Activated CD4-positive, alpha-beta T cell treated with anti-CD3 and anti-CD28 coated beads, Interleukin-2, amount 50 U/mL, for 4 hours (primary cell): ENCODE measurements at regions not wholly inside any gene's neighbourhood (a gene's known extent, or its start where the extent isn't known, plus 50 kb on each side); places are given as distances from the start of the nearest gene placed in this dataset.

Source experiments
- DNase-seq, 2 experiments: peaks; one replicate each; pipeline ENCODE4 v3.0.0-alpha.2; 2020

GRCh38 chrX:69299951-69300714 lies 134.9 kb upstream of the PJA1 start:
- no peak for DNase-seq

GRCh38 chrX:69299285-69299684 lies 134.0 kb upstream of the PJA1 start:
- no peak for DNase-seq

GRCh38 chrX:69298466-69299140 lies 133.3 kb upstream of the PJA1 start:
- no peak for DNase-seq

GRCh38 chrX:69297506-69297905 lies 132.3 kb upstream of the PJA1 start:
- no peak for DNase-seq

GRCh38 chrX:69293776-69294601 lies 128.7 kb upstream of the PJA1 start:
- no peak for DNase-seq

- DNase-seq: no peak
Measured at GRCh38 chrX:69291116-69291515, 125.9 kb upstream of the PJA1 start.

GRCh38 chrX:69290292-69290691 lies 125.0 kb upstream of the PJA1 start:
- DNase-seq: no peak

GRCh38 chrX:69289793-69290123 lies 124.5 kb upstream of the PJA1 start:
- no peak for DNase-seq

- DNase-seq: no peak
Measured at GRCh38 chrX:69289046-69289792, 124.0 kb upstream of the PJA1 start.

- no peak for DNase-seq
Measured at GRCh38 chrX:69287095-69287494, 121.8 kb upstream of the PJA1 start.

- DNase-seq: no peak
Measured at GRCh38 chrX:69286565-69286906, 121.3 kb upstream of the PJA1 start.

- DNase-seq: peak; percentile 33 to 37
Measured at GRCh38 chrX:69285881-69286564, 120.8 kb upstream of the PJA1 start.

- no peak for DNase-seq
Measured at GRCh38 chrX:69285401-69285877, 120.2 kb upstream of the PJA1 start.

- DNase-seq: no peak
Measured at GRCh38 chrX:69284491-69284890, 119.2 kb upstream of the PJA1 start.

GRCh38 chrX:69282893-69283690 lies 117.8 kb upstream of the PJA1 start:
- DNase-seq: no peak

GRCh38 chrX:69280933-69281332 lies 115.7 kb upstream of the PJA1 start:
- DNase-seq: no peak

GRCh38 chrX:69279234-69279633 lies 114.0 kb upstream of the PJA1 start:
- DNase-seq: no peak

GRCh38 chrX:69278031-69278687 lies 112.9 kb upstream of the PJA1 start:
- no peak for DNase-seq

- no peak for DNase-seq
Measured at GRCh38 chrX:69277369-69277990, 112.2 kb upstream of the PJA1 start.

GRCh38 chrX:69268611-69269010 lies 103.4 kb upstream of the PJA1 start:
- no peak for DNase-seq
